NOMO-1 (cell line): ENCODE measurements at regions not wholly inside any gene's neighbourhood (a gene's known extent, or its start where the extent isn't known, plus 50 kb on each side); places are given as distances from the start of the nearest gene placed in this dataset.
A peak's percentile ranks its signal among the peaks of the same experiment; 100 is the strongest.
"Not testable (repeated sequence)": the region's sequence is repeated elsewhere in the genome, so short reads cannot be mapped to it uniquely, and the experiment has no call there.

Source experiments
- DNase-seq, 2 experiments: peaks; one replicate each; lab custom pipeline; 2025; ENCODE audit not compliant: unreplicated experiment in 2 of 2; lab: John Stamatoyannopoulos, UW

- not testable (repeated sequence) for DNase-seq
These were observed 55.9 kb upstream of the ACSM6 start for GRCh38 chr10:95137990-95138625.

- no peak for DNase-seq
These were observed 59.5 kb upstream of the ACSM6 start for GRCh38 chr10:95134490-95134889.

- DNase-seq = peak; percentile 1 to 20
These were observed 60.0 kb upstream of the ACSM6 start for GRCh38 chr10:95133997-95134396.

GRCh38 chr10:95133016-95133752, 60.9 kb upstream of the ACSM6 start:
- peak; percentile 23 to 74 for DNase-seq

GRCh38 chr10:95130429-95130828, 61.1 kb upstream of the CYP2C8 start:
- DNase-seq = not testable (repeated sequence)

GRCh38 chr10:95125582-95125981, 56.3 kb upstream of the CYP2C8 start:
- DNase-seq = no peak

GRCh38 chr10:95122736-95123135, 53.4 kb upstream of the CYP2C8 start:
- no peak for DNase-seq

GRCh38 chr10:95121904-95122303, 52.6 kb upstream of the CYP2C8 start:
- DNase-seq = no peak
